ENCODE measurements at regions not wholly inside any gene's neighbourhood (a gene's known extent, or its start where the extent isn't known, plus 50 kb on each side); places are given as distances from the start of the nearest gene placed in this dataset.
"Not testable (repeated sequence)": the region's sequence is repeated elsewhere in the genome, so short reads cannot be mapped to it uniquely, and the experiment has no call there.

DNA sequence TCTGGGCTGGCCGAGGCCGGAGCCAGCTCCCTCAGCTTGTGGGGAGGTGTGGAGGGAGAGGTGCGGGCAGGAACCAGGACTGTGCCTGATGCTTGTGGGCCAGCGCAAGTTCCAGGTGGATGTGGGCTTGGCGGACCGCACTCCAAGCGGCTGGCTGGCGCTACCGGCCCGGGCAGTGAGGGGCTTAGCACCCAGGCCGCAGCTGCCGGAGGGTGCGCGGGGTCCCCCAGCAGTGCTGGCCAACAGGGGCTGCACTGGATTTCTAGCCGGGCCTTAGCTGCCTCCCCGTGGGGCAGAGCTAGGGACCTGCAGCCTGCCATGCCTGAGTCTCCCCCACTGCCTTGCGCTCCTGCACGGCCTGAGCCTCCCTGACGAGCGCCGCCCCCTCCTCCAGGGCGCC, 242.8 kb downstream of the CCSER2 start:
- no peak for DNase-seq (ENCODE audit: low read depth)

DNA sequence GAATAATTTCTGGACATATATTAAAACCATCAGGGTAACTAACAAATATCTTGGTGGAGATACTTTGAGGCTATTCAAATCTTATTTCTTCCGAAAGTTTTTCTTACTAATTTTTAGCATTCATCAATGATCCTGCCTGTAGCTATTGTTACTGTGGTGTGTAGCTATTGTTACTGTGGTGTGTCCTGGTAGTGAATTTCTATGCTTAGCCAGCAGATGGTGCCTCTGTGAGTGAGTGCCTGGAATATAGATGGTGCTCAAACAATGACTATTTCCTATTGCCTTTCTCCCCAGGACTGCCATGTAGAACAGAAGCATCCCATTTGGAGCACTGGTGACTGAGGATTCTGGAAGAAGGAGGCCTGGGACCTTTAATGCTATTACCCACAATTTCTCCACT, 245.7 kb downstream of the CCSER2 start:
- no peak for DNase-seq (ENCODE audit: low read depth)

DNA sequence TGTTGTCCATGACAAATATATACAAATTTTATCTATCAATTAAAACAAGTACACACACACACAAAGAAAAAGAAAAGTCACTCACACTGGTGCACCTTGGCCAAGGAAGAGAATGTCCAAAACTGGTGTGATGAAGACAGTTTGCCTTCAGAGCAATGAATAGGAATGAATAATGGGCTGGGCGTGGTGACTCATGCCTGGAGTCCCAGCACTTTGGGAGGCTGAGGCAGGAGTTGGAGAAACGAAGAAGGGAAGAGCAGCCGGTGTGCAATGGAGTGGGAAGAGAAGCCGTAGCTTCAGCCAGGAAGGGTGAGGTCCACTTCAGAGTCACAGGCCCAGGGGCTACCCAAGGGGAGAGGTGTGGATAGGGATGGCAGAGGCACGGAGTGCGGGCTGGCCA, 253.6 kb downstream of the CCSER2 start:
- DNase-seq (ENCODE audit: low read depth), result no peak

DNA sequence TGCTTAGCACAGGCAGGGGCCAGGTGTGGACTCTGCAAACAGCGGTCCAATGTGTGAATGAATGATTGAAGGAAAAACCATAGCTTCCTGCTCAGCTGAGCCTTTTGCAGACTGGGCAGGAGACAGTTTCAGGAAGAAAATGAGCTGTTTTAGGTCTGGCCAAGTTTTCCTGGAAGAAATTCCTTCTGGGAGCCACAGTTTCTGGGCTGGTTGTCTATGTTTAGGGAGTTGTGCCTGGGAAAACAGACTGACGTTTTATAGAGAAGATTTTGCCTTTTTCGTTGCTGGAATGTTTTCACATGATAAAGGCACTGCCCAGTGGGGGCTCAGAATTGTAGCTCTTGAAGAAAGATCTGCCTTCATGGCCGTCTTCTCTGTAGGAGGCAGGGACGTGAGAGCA, 255.1 kb downstream of the CCSER2 start:
- DNase-seq (ENCODE audit: low read depth), result no peak

DNA sequence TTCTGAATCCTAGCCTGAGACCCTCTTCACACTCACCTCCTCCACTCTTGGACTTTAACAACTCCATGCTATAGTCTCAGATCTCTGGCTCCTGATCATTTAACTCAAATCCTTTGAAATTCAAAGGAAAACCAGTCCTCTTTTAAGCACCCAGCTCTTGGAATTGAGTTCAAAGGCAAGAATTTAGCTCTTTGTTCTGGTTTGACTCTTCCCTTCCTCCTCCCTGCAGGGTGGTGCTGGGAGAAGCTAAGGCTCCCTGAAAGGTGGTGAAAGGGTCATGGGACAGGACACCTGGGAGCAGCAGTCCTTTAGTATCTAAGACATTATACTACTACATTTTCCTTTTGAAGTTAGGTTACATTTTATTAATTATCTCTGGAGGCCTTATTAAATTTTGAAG, 259.4 kb downstream of the CCSER2 start:
- DNase-seq (ENCODE audit: low read depth), result no peak

DNA sequence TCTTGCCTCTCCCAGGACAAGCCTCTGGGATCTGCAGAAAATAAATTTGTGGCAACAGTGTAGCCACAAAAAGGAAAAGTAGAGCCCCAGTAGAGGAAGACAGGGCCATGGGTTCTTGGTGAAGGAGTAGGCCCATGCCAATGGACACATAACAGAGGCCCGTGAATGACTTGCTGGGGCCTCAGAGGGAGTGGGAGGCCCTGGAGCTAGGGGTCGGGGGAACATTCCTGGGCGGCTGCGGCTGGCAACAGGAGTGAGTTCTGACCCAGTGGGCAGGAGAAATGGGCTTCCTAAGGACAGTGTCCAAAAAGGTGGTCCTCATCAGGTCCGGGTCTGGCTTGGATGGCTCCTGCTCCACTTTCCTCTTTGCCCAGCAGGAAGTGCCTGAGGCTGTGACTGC, 260.0 kb downstream of the CCSER2 start:
- no peak for DNase-seq (ENCODE audit: low read depth)

DNA sequence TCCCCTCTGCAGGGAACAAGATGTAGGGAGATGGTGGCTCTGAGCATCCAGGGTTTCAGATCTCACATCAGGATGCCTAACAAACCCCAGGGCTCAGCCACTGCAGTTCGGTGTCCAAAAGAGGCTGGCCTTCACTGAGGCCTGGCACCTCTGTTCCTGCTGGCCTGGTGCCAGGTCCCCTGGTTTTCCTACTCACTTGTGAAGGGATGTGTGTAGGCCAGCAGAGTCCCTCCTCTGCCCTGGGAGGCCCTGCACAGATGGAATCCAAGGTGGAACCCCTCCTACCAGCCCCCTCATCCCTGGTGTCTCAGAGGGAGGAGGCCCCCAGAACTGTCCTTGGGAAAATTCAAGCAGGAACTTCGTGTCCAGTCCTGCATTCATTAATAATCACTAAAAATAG, 260.6 kb downstream of the CCSER2 start:
- DNase-seq (ENCODE audit: low read depth), result no peak

DNA sequence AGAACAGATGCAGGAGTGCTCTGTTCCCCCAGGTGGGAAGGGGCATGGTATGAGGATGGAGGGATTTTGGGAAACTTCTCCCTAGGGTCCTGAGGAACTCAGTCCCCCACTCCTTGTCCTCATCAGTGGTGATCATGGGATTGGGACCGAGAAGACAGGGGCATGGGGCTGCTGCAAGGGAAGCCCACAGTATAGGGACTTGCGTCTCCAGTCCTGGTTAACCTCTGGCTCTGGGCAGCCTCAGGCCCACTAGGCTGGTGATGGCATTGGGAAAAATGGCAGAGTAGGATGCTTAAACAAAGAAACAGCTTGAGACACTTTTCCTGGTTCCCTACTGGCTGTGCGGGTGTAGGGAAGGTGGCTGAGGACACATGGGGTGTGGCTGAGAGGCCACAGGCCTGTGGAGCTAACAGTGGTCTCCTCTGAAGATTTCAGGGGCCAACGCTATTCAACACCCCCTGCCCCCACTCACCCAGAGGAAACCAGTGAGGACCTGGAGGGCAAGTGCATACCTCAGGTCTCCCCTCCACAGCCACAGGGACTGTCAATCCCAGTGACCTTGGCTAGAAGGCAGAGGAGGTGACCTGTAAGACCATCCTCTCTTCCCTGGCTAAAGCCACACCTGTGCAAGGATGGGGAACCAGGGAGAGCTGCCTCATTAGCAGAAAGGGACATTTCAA, 261.3 kb downstream of the CCSER2 start:
- DNase-seq (ENCODE audit: low read depth), result no peak

DNA sequence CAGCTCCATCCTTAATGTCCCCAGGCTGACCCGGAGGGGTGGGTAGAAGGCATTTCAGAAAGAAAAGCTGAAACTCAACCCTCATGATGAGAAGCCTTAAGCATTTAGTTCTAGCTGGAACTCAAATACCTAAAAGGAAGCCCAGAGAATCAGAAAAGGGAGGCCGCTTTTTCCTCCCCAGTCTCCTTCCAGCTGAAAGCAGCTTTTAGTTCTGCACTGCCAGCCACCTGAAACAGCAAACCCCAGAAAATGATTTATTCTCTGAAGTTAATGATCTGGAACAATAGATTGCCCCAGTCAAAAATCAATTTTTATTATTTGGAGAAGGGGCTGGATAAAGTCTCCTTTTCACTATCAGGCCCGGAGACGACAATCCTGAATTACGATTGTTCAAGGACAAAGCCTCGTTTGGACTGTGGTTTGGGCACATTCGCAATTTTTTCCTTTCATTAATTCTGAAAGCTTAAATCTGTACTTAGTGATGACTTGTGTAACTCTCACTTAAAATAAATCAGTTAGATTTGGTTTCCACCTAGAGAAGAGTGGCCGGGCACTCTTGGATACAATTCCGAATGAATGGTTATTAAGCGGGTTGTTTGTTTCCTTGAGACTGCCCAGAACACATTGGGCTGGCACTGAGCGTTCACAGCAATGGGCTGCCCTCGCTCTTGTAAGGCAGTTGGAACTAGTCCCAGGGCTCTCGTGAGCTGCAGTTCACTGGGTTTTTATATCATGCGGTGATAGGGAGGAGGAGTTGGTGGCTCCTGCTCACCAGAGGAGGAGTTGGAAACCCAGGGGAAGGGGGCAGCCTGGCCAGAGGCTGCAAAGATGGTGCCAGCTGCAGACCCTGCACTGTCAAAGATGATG, 262.2 kb downstream of the CCSER2 start:
- DNase-seq (ENCODE audit: low read depth), result no peak

DNA sequence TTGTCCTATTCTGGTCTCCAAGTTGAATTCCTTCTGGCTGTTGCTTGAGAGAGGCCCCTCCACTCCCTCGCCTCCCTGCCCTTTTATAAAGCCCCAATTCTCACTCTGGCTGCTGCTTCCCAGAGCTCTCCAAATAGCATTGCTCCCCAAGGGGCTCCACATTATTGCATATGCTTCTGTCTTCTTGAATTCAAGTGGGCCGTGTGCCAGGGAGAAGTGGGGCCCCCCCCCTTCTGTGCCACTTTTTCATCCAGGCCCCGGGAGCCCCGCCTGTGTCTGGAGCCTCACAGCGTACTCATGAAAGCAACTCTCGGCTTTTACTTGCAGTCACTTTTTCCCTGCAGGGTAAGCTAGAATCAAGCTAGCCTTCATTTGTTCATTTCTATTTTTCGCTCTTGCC, 265.1 kb downstream of the CCSER2 start:
- no peak for DNase-seq (ENCODE audit: low read depth)

DNA sequence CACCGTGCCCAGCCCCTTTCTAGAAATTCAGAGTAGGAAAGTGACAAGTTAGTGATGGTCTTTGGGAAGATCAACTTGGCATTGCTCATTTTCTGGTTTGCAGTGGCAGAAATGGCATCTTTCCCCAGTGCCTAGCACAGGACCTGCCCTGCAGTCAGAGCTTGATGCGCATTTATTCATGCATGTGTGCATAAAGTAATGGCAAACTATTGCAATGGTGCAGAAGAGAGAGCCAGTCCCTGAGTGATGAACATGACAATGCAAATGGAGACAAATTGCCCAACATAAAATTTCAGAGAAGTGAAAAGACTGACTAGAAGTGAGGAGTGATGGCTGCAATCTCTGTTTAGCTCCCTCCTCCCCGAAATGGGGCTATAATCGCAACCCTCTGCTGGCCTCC, 268.2 kb downstream of the CCSER2 start:
- DNase-seq (ENCODE audit: low read depth), result no peak

DNA sequence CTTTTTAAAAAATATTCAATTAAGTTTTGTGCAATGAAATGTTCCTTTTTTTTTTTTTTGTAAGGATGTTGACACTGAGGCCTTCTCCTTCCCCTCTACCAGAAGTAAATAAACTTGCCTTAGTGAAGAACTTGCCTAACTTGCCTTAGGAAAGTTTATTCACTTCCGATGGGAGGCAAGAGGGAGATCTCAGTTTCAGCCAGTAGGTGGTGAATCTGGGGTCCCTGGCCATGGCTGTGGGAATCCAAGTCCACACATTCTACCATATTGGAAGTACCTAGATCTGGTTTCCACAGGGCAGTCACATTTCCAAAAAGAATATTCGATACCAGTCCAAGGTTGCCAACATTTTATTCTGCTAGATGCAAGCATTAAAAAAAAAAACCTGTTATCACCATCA, 270.9 kb downstream of the CCSER2 start:
- DNase-seq (ENCODE audit: low read depth), result no peak

DNA sequence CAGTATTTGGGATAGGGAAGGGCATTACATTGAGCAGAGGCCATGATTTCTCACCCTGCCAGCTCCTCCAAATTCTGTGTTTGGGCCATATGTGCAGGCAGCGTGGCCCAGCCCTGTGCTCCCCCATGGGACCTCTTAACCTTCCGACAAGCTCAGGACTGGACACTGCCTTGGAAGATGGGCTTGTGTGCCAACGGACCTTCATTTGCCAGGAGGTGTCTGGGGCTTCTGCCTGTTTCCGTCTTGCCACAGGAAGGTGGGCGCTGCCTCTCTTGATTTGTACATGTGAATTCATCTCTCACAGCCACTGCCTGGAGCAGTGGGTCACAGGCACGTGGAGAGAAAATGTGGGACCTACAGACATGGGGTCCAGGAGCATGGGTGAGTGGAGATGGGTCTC, 272.6 kb downstream of the CCSER2 start:
- DNase-seq (ENCODE audit: low read depth), result no peak

DNA sequence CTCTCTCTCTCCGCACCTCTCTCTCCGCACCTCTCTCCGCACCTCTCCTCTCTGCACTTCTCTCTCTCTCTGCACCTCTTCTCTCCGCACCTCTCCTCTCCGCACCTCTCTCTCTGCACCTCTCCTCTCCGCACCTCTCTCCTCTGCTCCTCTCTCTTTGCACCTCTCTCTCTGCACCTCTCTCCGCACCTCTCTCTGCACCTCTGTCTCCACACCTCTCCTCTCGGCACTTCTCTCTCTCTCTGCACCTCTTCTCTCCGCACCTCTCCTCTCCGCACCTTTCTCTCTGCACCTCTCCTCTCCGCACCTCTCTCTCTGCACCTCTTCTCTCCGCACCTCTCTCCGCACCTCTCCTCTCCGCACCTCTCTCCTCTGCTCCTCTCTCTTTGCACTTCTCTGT, 274.2 kb downstream of the CCSER2 start:
- DNase-seq (ENCODE audit: low read depth), result not testable (repeated sequence)

DNA sequence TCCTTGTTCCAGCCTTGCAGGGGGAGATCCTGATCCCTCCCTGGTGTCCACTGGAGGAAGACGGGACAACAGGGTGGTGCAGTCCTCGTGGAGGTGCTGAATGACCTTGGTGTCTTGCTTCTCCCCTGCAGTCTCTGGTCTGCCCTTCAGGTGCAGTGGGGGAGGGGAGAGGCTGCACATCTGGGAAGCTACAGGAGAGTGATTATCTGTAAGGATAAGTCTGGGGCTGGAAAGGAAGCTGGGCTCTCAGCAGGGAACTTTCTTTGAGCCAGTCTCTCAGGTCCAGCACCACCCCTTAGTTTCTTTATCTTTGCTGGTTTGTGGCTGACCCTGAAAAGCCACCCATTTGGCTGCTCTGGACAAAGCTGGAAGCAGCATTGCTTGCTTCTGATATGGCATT, 275.6 kb downstream of the CCSER2 start:
- no peak for DNase-seq (ENCODE audit: low read depth)

DNA sequence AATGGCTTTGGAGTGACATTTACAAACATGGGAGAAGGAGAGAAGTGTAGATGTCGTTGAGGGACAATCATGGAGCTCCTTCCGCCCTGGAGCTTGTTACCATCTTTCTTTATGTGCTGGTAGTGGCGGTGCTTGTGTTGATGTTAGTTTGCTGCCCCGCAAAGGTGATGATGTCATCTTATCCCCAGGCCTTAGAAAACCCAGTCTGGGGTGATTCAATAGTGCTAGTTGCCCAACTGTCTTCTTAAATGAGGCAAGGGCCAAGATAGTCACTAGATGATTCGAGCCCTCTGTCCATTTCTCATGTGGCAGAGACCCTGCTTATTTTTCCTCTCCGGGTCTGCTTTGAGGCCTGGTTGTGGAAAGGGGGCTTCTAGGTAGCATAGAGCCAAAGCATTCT, 277.4 kb downstream of the CCSER2 start:
- DNase-seq (ENCODE audit: low read depth), result no peak

DNA sequence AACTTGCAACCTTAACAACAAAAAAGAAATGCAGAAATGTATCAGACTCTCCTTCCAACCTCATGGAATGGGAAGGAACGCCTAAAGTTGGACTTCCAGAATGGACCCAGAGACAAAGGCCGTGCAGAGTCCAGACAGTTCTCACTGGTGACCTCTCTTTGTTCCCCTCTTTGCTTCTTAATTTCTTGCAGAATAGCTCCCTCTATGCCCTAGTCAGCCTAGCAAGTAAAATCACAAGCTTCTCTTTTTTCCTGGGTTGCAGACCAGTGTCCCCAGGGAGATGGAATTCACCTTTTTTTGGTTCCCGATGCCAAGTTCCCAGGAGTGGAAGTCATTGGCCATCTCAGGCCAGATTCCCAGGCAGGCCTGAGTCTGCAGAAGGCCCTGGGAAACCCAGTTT, 278.0 kb downstream of the CCSER2 start:
- DNase-seq (ENCODE audit: low read depth), result no peak

DNA sequence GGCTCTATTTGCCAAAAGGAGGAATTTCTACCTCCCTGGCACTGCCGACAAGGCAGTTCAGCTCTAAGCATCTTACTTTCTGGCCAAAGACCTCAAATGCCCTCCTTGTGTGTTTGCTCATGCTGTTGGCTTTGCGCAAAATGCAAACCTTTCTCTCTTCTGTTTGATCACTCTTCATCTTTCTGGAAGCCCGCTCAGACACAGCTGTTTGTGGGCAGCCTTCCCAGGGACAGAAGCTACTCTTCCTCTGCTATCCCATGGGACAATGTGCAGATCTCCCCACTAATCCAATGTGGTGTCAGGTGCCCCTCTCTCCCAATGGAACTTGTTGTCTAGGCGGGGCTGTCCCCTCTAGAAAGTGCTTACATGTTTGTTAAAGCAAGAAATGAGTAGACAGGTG, 278.7 kb downstream of the CCSER2 start:
- no peak for DNase-seq (ENCODE audit: low read depth)

DNA sequence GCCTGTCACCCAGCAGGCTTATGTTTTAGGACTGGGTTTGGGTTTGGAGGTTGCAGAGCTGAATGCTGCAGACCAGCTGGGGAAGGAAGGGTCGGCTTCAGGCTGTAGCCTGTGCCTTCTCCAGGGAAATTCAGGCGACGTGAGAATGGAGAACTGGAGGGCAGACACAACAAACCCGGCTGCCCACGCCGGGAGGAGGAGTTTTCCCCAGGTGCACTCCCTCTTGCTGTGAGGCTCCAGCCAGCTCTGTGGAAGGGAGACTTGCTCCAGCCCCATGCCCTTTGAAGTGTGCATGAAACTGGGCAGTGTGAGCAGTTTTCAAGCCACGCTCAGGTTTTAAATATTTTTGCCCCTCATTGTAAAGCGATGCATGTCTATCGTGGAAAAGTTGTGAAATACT, 279.1 kb downstream of the CCSER2 start:
- no peak for DNase-seq (ENCODE audit: low read depth)

DNA sequence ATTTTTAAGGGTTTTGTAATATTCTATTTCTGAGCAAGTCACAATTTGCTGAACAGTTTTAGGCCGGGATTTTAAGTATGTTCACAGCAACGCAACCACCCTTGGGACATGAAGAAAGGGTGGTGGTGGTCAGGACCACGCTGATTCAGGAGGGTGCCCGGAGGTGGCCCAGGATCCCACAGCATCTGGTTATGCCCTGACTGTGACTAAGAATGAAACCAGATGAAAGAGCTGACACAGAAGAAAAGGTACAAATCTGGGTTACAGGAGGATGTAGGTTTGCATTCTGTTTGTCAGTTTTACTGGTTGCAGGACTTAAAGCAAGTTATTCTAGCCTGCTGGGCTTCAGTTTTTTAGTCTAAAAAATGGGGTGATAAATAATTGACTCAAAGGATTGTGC, 279.7 kb downstream of the CCSER2 start:
- DNase-seq (ENCODE audit: low read depth), result no peak

DNA sequence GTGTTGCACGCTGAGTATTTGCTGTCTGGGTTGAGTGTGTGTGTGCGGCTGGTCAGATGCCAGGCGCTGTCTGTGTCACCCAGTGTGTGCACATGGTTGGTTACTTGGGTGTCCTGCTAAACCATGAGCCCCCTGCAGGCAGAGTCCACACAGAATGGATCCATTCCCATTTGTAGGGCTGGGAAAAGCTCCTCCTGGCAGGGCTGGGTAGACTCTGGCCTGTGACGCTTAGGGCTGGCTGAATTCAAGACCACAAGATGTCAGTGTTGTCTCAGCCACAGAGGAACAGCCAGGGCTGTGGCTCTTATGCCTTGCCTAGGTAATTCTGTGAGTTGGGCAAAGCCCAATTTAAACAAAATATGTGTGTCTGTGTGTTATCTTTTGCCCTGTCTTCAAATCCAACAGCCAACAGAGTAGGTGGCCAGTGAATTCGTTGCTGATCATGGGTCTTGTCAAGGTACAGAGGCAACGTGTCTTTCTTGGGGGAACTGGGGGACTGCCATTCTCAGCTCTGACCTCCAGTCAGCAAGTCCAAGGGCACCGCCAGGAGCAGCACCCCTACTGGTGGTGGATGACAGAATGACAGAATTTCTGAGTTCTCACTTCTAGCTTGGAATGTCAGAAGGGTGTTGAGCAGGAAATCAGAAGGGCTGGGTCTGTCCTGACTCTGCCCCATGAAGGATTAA, 285.1 kb downstream of the CCSER2 start:
- peak; percentile 5 for DNase-seq (ENCODE audit: low read depth)

DNA sequence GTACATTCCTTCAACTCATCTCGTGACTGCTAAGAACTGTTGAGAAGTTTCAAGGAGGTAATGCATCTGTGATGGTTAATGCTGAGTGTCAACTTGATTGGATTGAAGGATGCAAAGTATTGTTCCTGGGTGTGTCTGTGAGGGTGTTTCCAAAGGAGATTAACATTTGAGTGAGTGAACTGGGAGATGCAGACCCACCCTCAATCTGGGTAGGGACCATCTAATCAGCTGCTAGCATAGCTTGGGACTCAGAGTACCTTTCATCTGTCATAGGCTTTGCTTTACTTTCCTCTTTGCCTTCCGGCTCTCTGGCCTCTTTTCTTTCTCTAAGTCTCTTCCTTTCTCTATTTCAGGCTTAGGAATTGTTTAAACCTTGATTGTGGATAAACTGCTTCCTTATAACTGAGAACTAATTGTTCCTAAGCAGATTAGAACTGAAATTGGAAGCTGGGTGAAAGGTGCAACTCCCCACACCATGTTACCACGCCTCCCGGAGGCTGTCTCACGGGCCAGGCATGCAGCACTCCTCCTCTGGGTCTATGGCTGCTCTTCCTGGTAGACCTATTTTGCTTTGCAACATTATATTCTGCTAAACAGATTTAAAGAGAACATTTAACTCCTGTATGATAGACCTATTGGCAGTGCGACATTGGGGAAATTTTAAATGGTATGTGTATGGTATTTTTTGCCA, 298.2 kb downstream of the CCSER2 start:
- no peak for DNase-seq (ENCODE audit: low read depth)
